HG03064 (cell line): ENCODE measurements at regions not wholly inside any gene's neighbourhood (a gene's known extent, or its start where the extent isn't known, plus 50 kb on each side); places are given as distances from the start of the nearest gene placed in this dataset.

Experiments used
- ATAC-seq: cut with Tn5 transposase; IDR thresholded peaks from one replicate; pipeline ENCODE4 v1.9.1; 2021; ENCODE audit warnings: low read depth; ENCODE audit not compliant: unreplicated experiment

- ATAC-seq = no peak
These were observed 365.0 kb downstream of the SEMA3D start for GRCh38 chr7:84821671-84822534.

- ATAC-seq = no peak
These were observed 366.4 kb downstream of the SEMA3D start for GRCh38 chr7:84820481-84820880.

GRCh38 chr7:84817016-84817415 lies 369.8 kb downstream of the SEMA3D start:
- no peak for ATAC-seq

- ATAC-seq = no peak
These were observed 373.5 kb downstream of the SEMA3D start for GRCh38 chr7:84813376-84813775.

GRCh38 chr7:84812021-84812420 lies 374.8 kb downstream of the SEMA3D start:
- ATAC-seq = no peak

GRCh38 chr7:84811362-84811761 lies 375.5 kb downstream of the SEMA3D start:
- ATAC-seq = no peak

GRCh38 chr7:84809877-84810276 lies 377.0 kb downstream of the SEMA3D start:
- ATAC-seq = no peak

- no peak for ATAC-seq
These were observed 382.9 kb downstream of the SEMA3D start for GRCh38 chr7:84803979-84804378.

GRCh38 chr7:84801396-84801795 lies 385.5 kb downstream of the SEMA3D start:
- ATAC-seq = no peak

- no peak for ATAC-seq
These were observed 386.0 kb downstream of the SEMA3D start for GRCh38 chr7:84800846-84801245.

GRCh38 chr7:84799106-84799505 lies 387.8 kb downstream of the SEMA3D start:
- no peak for ATAC-seq

- ATAC-seq = no peak
These were observed 394.5 kb downstream of the SEMA3D start for GRCh38 chr7:84792231-84792893.

- ATAC-seq = no peak
These were observed 396.0 kb downstream of the SEMA3D start for GRCh38 chr7:84790882-84791281.

- no peak for ATAC-seq
These were observed 400.8 kb downstream of the SEMA3D start for GRCh38 chr7:84786073-84786472.

- no peak for ATAC-seq
These were observed 402.4 kb downstream of the SEMA3D start for GRCh38 chr7:84784450-84784849.

- ATAC-seq = no peak
These were observed 403.6 kb downstream of the SEMA3D start for GRCh38 chr7:84783141-84783778.

- ATAC-seq = no peak
These were observed 405.0 kb downstream of the SEMA3D start for GRCh38 chr7:84781838-84782237.

- ATAC-seq = no peak
These were observed 406.4 kb downstream of the SEMA3D start for GRCh38 chr7:84780158-84781124.

- ATAC-seq = no peak
These were observed 429.1 kb downstream of the SEMA3D start for GRCh38 chr7:84757761-84758160.

GRCh38 chr7:84746353-84746752 lies 440.5 kb downstream of the SEMA3D start:
- no peak for ATAC-seq
